A549 (cell line): ENCODE measurements at regions not wholly inside any gene's neighbourhood (a gene's known extent, or its start where the extent isn't known, plus 50 kb on each side); places are given as distances from the start of the nearest gene placed in this dataset.

ENCODE experiments used
- ATAC-seq, 2 experiments: fragments of 200-7000 bp in 1 of 2; fragments of >200 bp in 1 of 2; cut with Nextera tagmentation in 1 of 2; cut with Tn5 transposase in 1 of 2; 3 replicates each; pipeline versions ENCODE4 v1.8.0 to v1.9.1; 2018 to 2020; ENCODE audit warnings: mild to moderate bottlenecking in 1 of 2, moderate library complexity in 1 of 2
- CTCF ChIA-PET: fragments of 300-600 bp; sonication (Branson Sonifier 250); formaldehyde crosslinking; extraction: SDS; loops from one replicate; lab custom pipeline; 2021; ENCODE audit warnings: antibody characterized with exemption, inconsistent platforms; lab: Yijun Ruan, JAX
- POLR2A ChIA-PET: fragments of 350-600 bp; formaldehyde crosslinking; extraction: SDS; loops from one replicate; lab custom pipeline; 2021; ENCODE audit warnings: antibody characterized with exemption, inconsistent platforms; lab: Yijun Ruan, JAX
- DNase-seq, 2 experiments: peaks; one replicate each; pipeline versions ENCODE4 v3.0.0 to v3.0.0-alpha.2; 2011 to 2016; ENCODE audit warnings: low read depth in 1 of 2, low spot score in 1 of 2
- FAIRE-seq: peaks from 2 replicates; lab custom pipeline; 2011; peaks lifted over from hg19 to GRCh38; lab: Jason Lieb, UNC
- H3K27ac ChIP-seq, 2 experiments: fragments of >200 bp; sonication (Bioruptor Twin); formaldehyde crosslinking; 3 replicates each; pipeline ENCODE4 v1.5.1; 2016 to 2017
- H3K4me1 ChIP-seq: fragments of >200 bp; sonication (Bioruptor Twin); formaldehyde crosslinking; 3 replicates; pipeline ENCODE4 v1.6.1; 2016
- H3K4me2 ChIP-seq: fragments of >200 bp; sonication (Bioruptor Twin); formaldehyde crosslinking; 3 replicates; pipeline ENCODE4 v1.6.1; 2016
- H3K4me3 ChIP-seq: fragments of >200 bp; sonication (Bioruptor Twin); formaldehyde crosslinking; 3 replicates; pipeline ENCODE4 v1.5.1; 2016
- H3K9me3 ChIP-seq: fragments of >200 bp; sonication (Bioruptor Twin); formaldehyde crosslinking; 3 replicates; pipeline ENCODE4 v1.6.1; 2016
- CBX8 ChIP-seq: fragments of 200-600 bp; sonication (generic); IDR thresholded peaks from 2 replicates; pipeline ENCODE4 v1.6.1; 2016
- FOSB ChIP-seq: fragments of 250-450 bp; sonication (Bioruptor Pico); IDR thresholded peaks from 2 replicates; pipeline ENCODE4 v1.5.0; 2020; ENCODE audit warnings: mild to moderate bottlenecking, moderate library complexity
- FOXS1 ChIP-seq: fragments of 250-450 bp; sonication (Bioruptor Pico); IDR thresholded peaks from 2 replicates; pipeline ENCODE4 v1.5.0; 2020; ENCODE audit warnings: mild to moderate bottlenecking, moderate library complexity
- HDAC2 ChIP-seq: fragments of 200-600 bp; sonication (generic); IDR thresholded peaks from 2 replicates; pipeline ENCODE4 v1.6.1; 2016
- HOXA7 ChIP-seq: fragments of 250-450 bp; sonication (Bioruptor Pico); IDR thresholded peaks from 2 replicates; pipeline ENCODE4 v1.5.0; 2020; ENCODE audit warnings: mild to moderate bottlenecking, moderate library complexity
- HOXB13 ChIP-seq: fragments of 250-450 bp; sonication (Bioruptor Pico); IDR thresholded peaks from 2 replicates; pipeline ENCODE4 v1.5.0; 2020; ENCODE audit warnings: low read depth, mild to moderate bottlenecking, moderate library complexity
- JUNB ChIP-seq: fragments of >200 bp; sonication (Bioruptor Twin); formaldehyde crosslinking; IDR thresholded peaks from 2 replicates; pipeline ENCODE4 v1.6.1; 2016
- KDM1A ChIP-seq: fragments of 200-600 bp; sonication (generic); IDR thresholded peaks from 2 replicates; pipeline ENCODE4 v1.6.1; 2016; ENCODE audit warnings: low read depth, mild to moderate bottlenecking
- MAFK ChIP-seq: fragments of 450-650 bp; IDR thresholded peaks from 2 replicates; pipeline ENCODE4 v1.6.1; 2014; ENCODE audit not compliant: partially characterized antibody
- NR3C1 ChIP-seq: fragments of >200 bp; sonication (Bioruptor Twin); formaldehyde crosslinking; IDR thresholded peaks from 3 replicates; pipeline ENCODE4 v1.6.1; 2017
- PHF8 ChIP-seq: fragments of 200-600 bp; sonication (generic); IDR thresholded peaks from 2 replicates; pipeline ENCODE4 v1.6.1; 2016; ENCODE audit warnings: low read depth, mild to moderate bottlenecking, antibody characterized with exemption, moderate library complexity, borderline replicate concordance
- POLR2AphosphoS2 ChIP-seq: conservative IDR thresholded peaks from 2 replicates; pipeline ENCODE4 v1.6.1; 2012; ENCODE audit warnings: low read length, improper control_type of control experiment, inconsistent platforms
- RARB ChIP-seq: fragments of 250-450 bp; sonication (Bioruptor Pico); IDR thresholded peaks from 2 replicates; pipeline ENCODE4 v1.8.0; 2021; ENCODE audit warnings: mild to moderate bottlenecking, moderate library complexity
- RFX5 ChIP-seq: fragments of 450-650 bp; IDR thresholded peaks from 2 replicates; pipeline ENCODE4 v1.7.1; 2014; ENCODE audit warnings: antibody characterized with exemption, mild to moderate bottlenecking, moderate library complexity
- RNF2 ChIP-seq: fragments of 200-600 bp; sonication (generic); IDR thresholded peaks from 2 replicates; pipeline ENCODE4 v1.6.1; 2016; ENCODE audit warnings: low read depth, mild to moderate bottlenecking, antibody characterized with exemption, moderate library complexity, borderline replicate concordance
- SREBF2 ChIP-seq: fragments of 450-650 bp; IDR thresholded peaks from 2 replicates; pipeline ENCODE4 v1.6.1; 2014; ENCODE audit warnings: mild to moderate bottlenecking, moderate library complexity
- TFCP2L1 ChIP-seq: fragments of 250-450 bp; sonication (Bioruptor Pico); IDR thresholded peaks from 2 replicates; pipeline ENCODE4 v1.5.0; 2021; ENCODE audit warnings: mild to moderate bottlenecking
- TP53 ChIP-seq: fragments of 250-450 bp; sonication (Bioruptor Pico); IDR thresholded peaks from 2 replicates; pipeline ENCODE4 v1.5.0; 2021; ENCODE audit warnings: mild to moderate bottlenecking, moderate library complexity
- ZNF302 ChIP-seq: fragments of 250-450 bp; sonication (Bioruptor Pico); IDR thresholded peaks from 2 replicates; pipeline ENCODE4 v1.9.0; 2021; ENCODE audit warnings: inconsistent platforms, mild to moderate bottlenecking, moderate library complexity
- WGBS: methylation state at CpG from one replicate; pipeline ENCODE4 v1.1.6; 2017; ENCODE audit errors: missing lambda C conversion rate; 5-methylcytosine and 5-hydroxymethylcytosine counted together
- TF ChIP-seq, protein P1 (sequence below): fragments of 450-650 bp; IDR thresholded peaks from 2 replicates; pipeline ENCODE4 v1.6.1; 2014; ENCODE audit warnings: antibody characterized with exemption
- TF ChIP-seq, protein P2 (sequence below): fragments of >200 bp; sonication (Bioruptor Twin); formaldehyde crosslinking; IDR thresholded peaks from 3 replicates; pipeline ENCODE4 v1.5.1; 2016
- TF ChIP-seq, protein P3 (sequence below): fragments of >200 bp; sonication (Bioruptor Twin); formaldehyde crosslinking; IDR thresholded peaks from 3 replicates; pipeline ENCODE4 v1.6.1; 2016
- TF ChIP-seq, protein P4 (sequence below): fragments of 250-450 bp; sonication (Bioruptor Pico); IDR thresholded peaks from 2 replicates; pipeline ENCODE4 v1.5.0; 2020; ENCODE audit warnings: low read depth, mild to moderate bottlenecking, moderate library complexity

DNA sequence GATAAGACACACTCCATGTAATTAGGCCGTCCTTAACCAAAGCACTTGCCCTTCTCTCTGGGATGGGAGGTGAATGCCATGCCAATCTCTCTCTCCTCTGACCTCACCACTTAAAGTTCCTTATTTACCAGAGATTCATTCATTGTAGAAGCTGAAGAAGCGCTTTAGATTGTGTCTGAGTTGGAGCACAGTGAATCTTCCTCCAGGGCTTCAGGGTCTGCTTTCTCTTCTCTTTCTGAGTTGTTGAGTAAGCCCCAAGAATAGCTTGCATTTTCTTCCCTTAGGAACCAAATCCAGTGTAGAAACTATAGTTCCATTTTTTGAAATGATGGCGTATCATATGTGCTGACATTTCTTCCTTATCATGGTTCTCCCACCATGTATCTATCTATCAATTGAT lies 104.5 kb upstream of the MAML3 start:
- Histone ChIP-seq H3K9me3 (no peaks in the 10 kb centered on the region), H3K27ac (peak overlapping the region in 1 of 2 experiments; percentile 98; a peak in 2 of 6 replicates), H3K4me3 (no peak overlapping the region), H3K4me2 (no peak overlapping the region), H3K4me1 (peaks cover 56% of the 10 kb centered on the region)
- WGBS = 91% methylated on average over 3 of the region's 3 CpGs
- no peak for TF ChIP-seq RARB
- no peak for TF ChIP-seq NR3C1
- TF ChIP-seq TFCP2L1 (CRISPR knock-in tag) = no peak
- TF ChIP-seq SREBF2 = no peak
- TF ChIP-seq, protein P1, sequence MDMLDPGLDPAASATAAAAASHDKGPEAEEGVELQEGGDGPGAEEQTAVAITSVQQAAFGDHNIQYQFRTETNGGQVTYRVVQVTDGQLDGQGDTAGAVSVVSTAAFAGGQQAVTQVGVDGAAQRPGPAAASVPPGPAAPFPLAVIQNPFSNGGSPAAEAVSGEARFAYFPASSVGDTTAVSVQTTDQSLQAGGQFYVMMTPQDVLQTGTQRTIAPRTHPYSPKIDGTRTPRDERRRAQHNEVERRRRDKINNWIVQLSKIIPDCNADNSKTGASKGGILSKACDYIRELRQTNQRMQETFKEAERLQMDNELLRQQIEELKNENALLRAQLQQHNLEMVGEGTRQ = no peak
- no peak for TF ChIP-seq POLR2AphosphoS2
- TF ChIP-seq, protein P2, sequence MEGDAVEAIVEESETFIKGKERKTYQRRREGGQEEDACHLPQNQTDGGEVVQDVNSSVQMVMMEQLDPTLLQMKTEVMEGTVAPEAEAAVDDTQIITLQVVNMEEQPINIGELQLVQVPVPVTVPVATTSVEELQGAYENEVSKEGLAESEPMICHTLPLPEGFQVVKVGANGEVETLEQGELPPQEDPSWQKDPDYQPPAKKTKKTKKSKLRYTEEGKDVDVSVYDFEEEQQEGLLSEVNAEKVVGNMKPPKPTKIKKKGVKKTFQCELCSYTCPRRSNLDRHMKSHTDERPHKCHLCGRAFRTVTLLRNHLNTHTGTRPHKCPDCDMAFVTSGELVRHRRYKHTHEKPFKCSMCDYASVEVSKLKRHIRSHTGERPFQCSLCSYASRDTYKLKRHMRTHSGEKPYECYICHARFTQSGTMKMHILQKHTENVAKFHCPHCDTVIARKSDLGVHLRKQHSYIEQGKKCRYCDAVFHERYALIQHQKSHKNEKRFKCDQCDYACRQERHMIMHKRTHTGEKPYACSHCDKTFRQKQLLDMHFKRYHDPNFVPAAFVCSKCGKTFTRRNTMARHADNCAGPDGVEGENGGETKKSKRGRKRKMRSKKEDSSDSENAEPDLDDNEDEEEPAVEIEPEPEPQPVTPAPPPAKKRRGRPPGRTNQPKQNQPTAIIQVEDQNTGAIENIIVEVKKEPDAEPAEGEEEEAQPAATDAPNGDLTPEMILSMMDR = no peak
- TF ChIP-seq, protein P3, sequence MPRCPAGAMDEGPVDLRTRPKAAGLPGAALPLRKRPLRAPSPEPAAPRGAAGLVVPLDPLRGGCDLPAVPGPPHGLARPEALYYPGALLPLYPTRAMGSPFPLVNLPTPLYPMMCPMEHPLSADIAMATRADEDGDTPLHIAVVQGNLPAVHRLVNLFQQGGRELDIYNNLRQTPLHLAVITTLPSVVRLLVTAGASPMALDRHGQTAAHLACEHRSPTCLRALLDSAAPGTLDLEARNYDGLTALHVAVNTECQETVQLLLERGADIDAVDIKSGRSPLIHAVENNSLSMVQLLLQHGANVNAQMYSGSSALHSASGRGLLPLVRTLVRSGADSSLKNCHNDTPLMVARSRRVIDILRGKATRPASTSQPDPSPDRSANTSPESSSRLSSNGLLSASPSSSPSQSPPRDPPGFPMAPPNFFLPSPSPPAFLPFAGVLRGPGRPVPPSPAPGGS = no peak
- POLR2A ChIA-PET = no interaction called here
- no peak for ATAC-seq
- CTCF ChIA-PET = interaction anchor here (1.0 to 1.6 kb wide), 3 partner anchors 72 to 246 kb away, joined by 3 to 8 read pairs (median 5); no protein-coding TSS in a partner anchor
- no peak for DNase-seq
- FAIRE-seq = no peak

DNA sequence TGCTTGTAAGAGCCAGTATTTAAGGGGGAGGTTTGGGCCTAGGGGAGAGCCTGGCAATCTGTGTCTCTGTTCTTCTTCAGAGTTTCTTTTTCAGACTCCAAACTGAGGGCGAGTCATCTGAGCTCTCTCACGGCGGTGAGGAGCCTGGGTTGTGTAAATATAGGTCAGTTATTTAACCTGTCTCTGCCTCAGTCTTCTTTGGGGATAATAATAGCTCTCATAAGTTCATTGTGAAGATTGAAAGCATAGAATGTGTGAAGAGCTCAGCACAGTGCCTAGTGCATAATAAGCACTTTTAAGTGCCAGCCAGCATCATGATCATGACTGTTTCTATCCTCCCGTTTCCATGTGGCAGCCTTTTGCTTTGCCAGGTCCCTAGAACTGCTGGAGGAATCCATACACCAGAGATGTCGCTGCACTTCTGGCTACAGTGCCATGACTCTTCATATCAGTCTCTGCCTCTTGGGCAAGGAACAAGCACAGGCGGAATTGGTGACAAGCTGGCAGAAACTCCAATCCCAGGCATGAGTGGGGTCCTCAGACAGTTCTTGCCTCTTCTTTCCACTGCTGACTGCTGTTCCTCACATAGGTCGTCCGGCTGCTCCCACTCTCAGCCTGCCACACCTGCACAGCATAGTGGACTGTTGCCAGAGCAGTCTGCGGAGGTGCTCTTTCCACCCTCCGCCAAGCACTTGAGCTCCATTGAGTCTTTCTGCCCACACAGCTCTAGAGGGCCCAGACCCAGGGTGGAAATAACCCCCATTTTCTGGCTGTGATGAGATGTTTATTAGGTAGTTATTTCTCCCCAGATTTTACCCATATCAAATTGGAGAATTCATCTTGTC lies 103.7 kb upstream of the MAML3 start:
- ChIA-PET POLR2A (interaction anchor here (0.6 kb wide), 1 partner anchor 75 kb away, joined by 5 read pairs; no protein-coding TSS in a partner anchor), CTCF (interaction anchor here (0.9 to 1.6 kb wide), 4 partner anchors 73 to 246 kb away, joined by 3 to 8 read pairs (median 4); no protein-coding TSS in a partner anchor)
- FAIRE-seq = no peak
- no peak for DNase-seq
- TF ChIP-seq HDAC2 = no peak
- no peak for TF ChIP-seq TP53
- no peak for TF ChIP-seq CBX8
- no peak for TF ChIP-seq HOXA7 (CRISPR knock-in tag)
- TF ChIP-seq FOXS1 (CRISPR knock-in tag) = no peak
- TF ChIP-seq, protein P4, sequence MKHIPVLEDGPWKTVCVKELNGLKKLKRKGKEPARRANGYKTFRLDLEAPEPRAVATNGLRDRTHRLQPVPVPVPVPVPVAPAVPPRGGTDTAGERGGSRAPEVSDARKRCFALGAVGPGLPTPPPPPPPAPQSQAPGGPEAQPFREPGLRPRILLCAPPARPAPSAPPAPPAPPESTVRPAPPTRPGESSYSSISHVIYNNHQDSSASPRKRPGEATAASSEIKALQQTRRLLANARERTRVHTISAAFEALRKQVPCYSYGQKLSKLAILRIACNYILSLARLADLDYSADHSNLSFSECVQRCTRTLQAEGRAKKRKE (CRISPR knock-in tag) = no peak
- TF ChIP-seq PHF8 = no peak
- no peak for TF ChIP-seq MAFK
- TF ChIP-seq FOSB (CRISPR knock-in tag) = no peak
- TF ChIP-seq JUNB = no peak
- TF ChIP-seq KDM1A = no peak
- no peak for TF ChIP-seq RFX5
- TF ChIP-seq, protein P1 = no peak
- TF ChIP-seq HOXB13 (CRISPR knock-in tag) = no peak
- no peak for TF ChIP-seq ZNF302 (CRISPR knock-in tag)
- TF ChIP-seq RNF2 = no peak
- TF ChIP-seq, protein P2 = no peak
- 71% methylated on average over 10 of the region's 10 CpGs for WGBS
- Histone ChIP-seq H3K4me3 (no peak overlapping the region), H3K4me1 (peaks cover 58% of the 10 kb centered on the region), H3K4me2 (peak overlapping the region; percentile 59), H3K9me3 (no peaks in the 10 kb centered on the region), H3K27ac (peak overlapping the region; percentile 73 to 98)
- no peak for ATAC-seq
